ENCODE measurements at regions not wholly inside any gene's neighbourhood (a gene's known extent, or its start where the extent isn't known, plus 50 kb on each side); places are given as distances from the start of the nearest gene placed in this dataset.

GRCh38 chr1:164040754-164041153, 518.2 kb upstream of the PBX1 start:
- no peak overlapping the region for H2AFZ ChIP-seq (ENCODE audit: low read depth, low read length)
- no peaks in the 10 kb centered on the region for H3K9me2 ChIP-seq (ENCODE audit: insufficient read depth, low read length)
- H3K4me2 ChIP-seq (ENCODE audit: low read length) = no peak overlapping the region
- no peak overlapping the region for H3K9ac ChIP-seq (ENCODE audit: low read length)
- no peaks in the 10 kb centered on the region for H3K27me3 ChIP-seq (ENCODE audit: insufficient read depth, low read depth, low read length)
- H3K79me2 ChIP-seq (replicated peaks; ENCODE audit: insufficient read depth, low read length) = no peaks in the 10 kb centered on the region
- H3F3A ChIP-seq (ENCODE audit: insufficient read depth, low read length, poor library complexity, severe bottlenecking) = no peaks in the 10 kb centered on the region
- H3K9me3 ChIP-seq (ENCODE audit: low read length) = no peaks in the 10 kb centered on the region
- no peak overlapping the region for H3K27ac ChIP-seq (ENCODE audit: low read length)
- H3K4me3 ChIP-seq (ENCODE audit: low read length) = no peak overlapping the region
- no peaks in the 10 kb centered on the region for H3K36me3 ChIP-seq (ENCODE audit: insufficient read depth, low read length)
- TF ChIP-seq TAF1 (IDR thresholded peaks at IDR 0.05; ENCODE audit: low read depth) (no peak), REST (IDR thresholded peaks at IDR 0.05; ENCODE audit: borderline replicate concordance) (no peak)
- no peaks in the 10 kb centered on the region for H4K20me1 ChIP-seq (ENCODE audit: insufficient read depth)

GRCh38 chr1:164051782-164052181, 507.2 kb upstream of the PBX1 start:
- TF ChIP-seq RAD21 (conservative IDR thresholded peaks at IDR 0.05) = no peak
- TF ChIP-seq EZH2 (IDR thresholded peaks at IDR 0.05; ENCODE audit: borderline replicate concordance, insufficient read depth, low read length, poor library complexity, severe bottlenecking) = no peak
- no peak for TF ChIP-seq EP300 (conservative IDR thresholded peaks at IDR 0.05; ENCODE audit: poor library complexity, severe bottlenecking)
- no peak for TF ChIP-seq TAF1 (IDR thresholded peaks at IDR 0.05; ENCODE audit: low read depth)
- TF ChIP-seq MXI1 (conservative IDR thresholded peaks at IDR 0.05; ENCODE audit: poor library complexity, severe bottlenecking) = no peak
- Histone ChIP-seq H3K9ac (ENCODE audit: low read length) (no peak overlapping the region), H2AFZ (ENCODE audit: low read depth, low read length) (no peak overlapping the region), H3K79me2 (replicated peaks; ENCODE audit: insufficient read depth, low read length) (no peaks in the 10 kb centered on the region), H3F3A (ENCODE audit: insufficient read depth, low read length, poor library complexity, severe bottlenecking) (no peaks in the 10 kb centered on the region), H3K4me2 (ENCODE audit: low read length) (no peak overlapping the region), H3K9me3 (ENCODE audit: low read length) (no peaks in the 10 kb centered on the region), H4K20me1 (ENCODE audit: insufficient read depth) (no peaks in the 10 kb centered on the region), H3K9me2 (ENCODE audit: insufficient read depth, low read length) (no peaks in the 10 kb centered on the region), H3K36me3 (ENCODE audit: insufficient read depth, low read length) (no peaks in the 10 kb centered on the region), H3K4me3 (ENCODE audit: low read length) (no peak overlapping the region), H3K27ac (ENCODE audit: low read length) (no peak overlapping the region), H3K27me3 (ENCODE audit: insufficient read depth, low read depth, low read length) (no peaks in the 10 kb centered on the region)

- H3K9me3 ChIP-seq (ENCODE audit: low read length) = no peaks in the 10 kb centered on the region
- H3K9me2 ChIP-seq (ENCODE audit: insufficient read depth, low read length) = no peaks in the 10 kb centered on the region
- no peaks in the 10 kb centered on the region for H3K36me3 ChIP-seq (ENCODE audit: insufficient read depth, low read length)
- H3K4me3 ChIP-seq (ENCODE audit: low read length) = no peak overlapping the region
- no peak overlapping the region for H2AFZ ChIP-seq (ENCODE audit: low read depth, low read length)
- H3K27me3 ChIP-seq (ENCODE audit: insufficient read depth, low read depth, low read length) = no peaks in the 10 kb centered on the region
- no peaks in the 10 kb centered on the region for H3K79me2 ChIP-seq (replicated peaks; ENCODE audit: insufficient read depth, low read length)
- H3K9ac ChIP-seq (ENCODE audit: low read length) = no peak overlapping the region
- no peaks in the 10 kb centered on the region for H4K20me1 ChIP-seq (ENCODE audit: insufficient read depth)
- no peak overlapping the region for H3K4me2 ChIP-seq (ENCODE audit: low read length)
- no peak overlapping the region for H3K27ac ChIP-seq (ENCODE audit: low read length)
- no peaks in the 10 kb centered on the region for H3F3A ChIP-seq (ENCODE audit: insufficient read depth, low read length, poor library complexity, severe bottlenecking)
- TF ChIP-seq EZH2 (IDR thresholded peaks at IDR 0.05; ENCODE audit: borderline replicate concordance, insufficient read depth, low read length, poor library complexity, severe bottlenecking) (no peak), TAF1 (IDR thresholded peaks at IDR 0.05; ENCODE audit: low read depth) (no peak), POLR2AphosphoS5 (IDR thresholded peaks at IDR 0.05) (no peak), CTCF (IDR thresholded peaks at IDR 0.05; ENCODE audit: poor library complexity, severe bottlenecking) (no peak), RAD21 (conservative IDR thresholded peaks at IDR 0.05) (no peak), REST (IDR thresholded peaks at IDR 0.05; ENCODE audit: borderline replicate concordance) (no peak), SMC3 (conservative IDR thresholded peaks at IDR 0.05; ENCODE audit: poor library complexity) (no peak), MXI1 (conservative IDR thresholded peaks at IDR 0.05; ENCODE audit: poor library complexity, severe bottlenecking) (no peak), EP300 (conservative IDR thresholded peaks at IDR 0.05; ENCODE audit: poor library complexity, severe bottlenecking) (no peak)
Measured at GRCh38 chr1:164054331-164054730, 504.7 kb upstream of the PBX1 start.

Measured in neural cell (in vitro differentiated cells).